ENCODE measurements at regions not wholly inside any gene's neighbourhood (a gene's known extent, or its start where the extent isn't known, plus 50 kb on each side); places are given as distances from the start of the nearest gene placed in this dataset.
"Not testable (repeated sequence)": the region's sequence is repeated elsewhere in the genome, so short reads cannot be mapped to it uniquely, and the experiment has no call there.

DNA sequence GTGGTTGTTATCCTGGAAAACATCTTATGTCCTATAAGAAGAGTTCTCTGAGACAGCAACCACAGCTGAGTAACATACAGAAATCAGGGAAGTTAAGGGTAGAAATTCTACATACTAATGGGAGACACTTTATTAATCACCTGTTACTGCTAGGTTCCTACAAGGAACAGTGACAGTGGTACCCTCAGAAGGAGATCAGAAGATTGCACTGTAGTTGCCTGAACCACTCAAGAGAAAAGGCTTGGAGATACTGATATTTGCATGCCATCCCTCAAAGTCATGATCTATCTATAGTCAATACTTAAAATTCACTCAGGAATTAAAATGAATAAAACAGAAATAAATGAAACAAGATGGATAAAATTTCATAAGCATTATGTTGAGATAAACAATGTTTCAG, 136.0 kb downstream of the LMLN start:
- no peak for DNase-seq

DNA sequence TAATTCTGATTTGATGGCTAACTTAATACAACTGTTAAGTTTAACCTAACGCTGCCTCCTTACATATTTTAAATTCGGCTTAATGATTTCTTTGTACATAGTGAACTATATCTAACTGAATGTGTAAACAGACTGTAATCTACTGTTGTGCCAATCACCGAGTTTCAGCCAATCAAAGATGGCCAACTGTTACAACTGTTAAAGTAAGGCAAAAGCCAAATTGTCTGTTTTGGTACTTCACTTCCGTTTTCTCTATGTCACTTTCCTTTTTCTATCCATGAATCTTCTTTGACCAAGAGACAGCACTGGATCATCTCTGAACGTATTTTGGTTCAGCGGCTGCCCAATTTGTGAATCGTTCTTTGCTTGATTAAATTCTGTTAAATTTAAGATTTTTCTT, 137.0 kb downstream of the LMLN start:
- no peak for DNase-seq

DNA sequence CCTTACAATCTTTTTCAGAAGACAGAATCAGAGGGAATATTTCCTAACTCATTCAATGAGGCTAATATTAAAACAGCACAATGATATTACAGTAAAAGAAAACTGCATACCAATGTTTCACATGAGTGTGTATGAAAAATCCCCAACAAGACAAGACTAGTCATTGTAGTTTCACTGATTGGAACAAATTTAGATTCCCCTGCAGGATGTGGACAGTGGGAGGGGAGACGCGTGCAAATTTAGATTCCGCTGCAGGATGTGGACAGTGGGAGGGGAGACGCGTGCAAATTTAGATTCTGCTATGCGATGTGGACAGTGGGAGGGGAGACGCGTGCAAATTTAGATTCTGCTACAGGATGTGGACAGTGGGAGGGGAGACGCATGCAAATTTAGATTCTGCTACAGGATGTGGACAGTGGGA, 138.7 kb downstream of the LMLN start:
- DNase-seq = peak in 1 of 4 experiments; percentile 11

DNA sequence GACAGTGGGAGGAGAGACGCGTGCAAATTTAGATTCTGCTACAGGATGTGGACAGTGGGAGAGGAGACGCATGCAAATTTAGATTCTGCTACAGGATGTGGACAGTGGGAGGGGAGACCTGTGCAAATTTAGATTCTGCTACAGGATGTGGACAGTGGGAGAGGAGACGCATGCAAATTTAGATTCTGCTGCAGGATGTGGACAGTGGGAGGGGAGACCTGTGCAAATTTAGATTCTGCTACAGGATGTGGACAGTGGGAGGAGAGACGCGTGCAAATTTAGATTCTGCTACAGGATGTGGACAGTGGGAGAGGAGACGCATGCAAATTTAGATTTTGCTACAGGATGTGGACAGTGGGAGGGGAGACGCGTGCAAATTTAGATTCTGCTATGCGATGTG, 143.1 kb downstream of the LMLN start:
- not testable (repeated sequence) for DNase-seq

DNA sequence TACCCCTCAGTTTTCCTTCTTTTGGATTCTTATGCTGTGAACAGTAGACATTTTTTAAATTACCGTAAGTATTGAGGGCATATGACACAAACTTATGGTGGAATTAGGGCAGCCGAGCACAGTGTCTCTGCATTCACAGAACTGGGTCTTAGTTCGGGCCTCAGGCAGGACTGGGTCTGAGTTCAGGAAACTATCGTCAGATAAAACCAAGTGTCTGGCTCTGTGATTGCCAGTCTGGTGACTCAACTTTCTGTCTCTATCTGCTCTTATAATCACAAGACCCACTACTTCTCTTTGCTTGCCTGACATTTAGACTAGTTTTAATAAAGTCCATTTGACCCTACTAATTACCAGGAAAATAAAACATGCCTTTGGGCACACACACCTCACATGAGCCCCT, 146.2 kb downstream of the LMLN start:
- no peak for DNase-seq

DNA sequence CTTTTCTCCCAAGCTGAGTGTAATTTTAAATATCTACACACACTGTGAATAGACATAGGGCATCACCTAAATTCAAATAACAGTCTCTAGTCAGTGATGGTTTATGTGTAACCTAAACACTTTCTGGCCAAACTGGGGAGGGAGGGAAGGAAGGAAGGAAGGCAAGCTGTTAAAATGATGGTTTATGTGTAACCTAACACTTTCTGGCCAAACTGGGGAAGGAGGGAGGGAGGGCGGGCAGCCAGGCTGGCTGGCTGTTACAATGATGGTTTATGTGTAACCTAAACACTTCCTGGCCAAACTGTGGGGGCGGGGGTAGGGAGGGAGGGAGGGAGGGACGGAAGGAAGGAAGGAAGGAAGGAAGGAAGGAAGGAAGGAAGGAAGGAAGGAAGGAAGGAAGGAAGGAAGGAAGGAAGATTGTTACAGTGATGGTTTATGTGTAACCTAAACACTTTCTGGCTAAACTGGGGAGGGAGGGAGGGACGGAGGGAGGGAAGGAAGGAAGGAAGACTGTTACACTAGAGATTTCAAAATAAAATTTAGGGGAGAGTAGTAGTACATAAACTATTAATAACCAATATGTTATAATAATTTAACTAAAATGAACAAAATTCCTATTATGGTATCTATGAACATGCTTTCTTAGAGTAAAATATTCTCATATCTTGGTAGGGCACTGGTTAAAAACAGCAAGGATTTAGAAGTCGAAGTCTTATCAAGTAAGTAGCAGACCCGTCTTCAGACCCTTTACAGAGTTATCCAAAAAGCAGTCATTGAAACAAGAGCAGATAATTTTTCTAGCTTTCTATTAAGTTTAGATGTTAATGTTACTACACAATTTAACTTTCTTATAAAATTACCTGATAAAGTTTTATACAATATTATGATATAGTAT, 148.1 kb downstream of the LMLN start:
- DNase-seq = no peak

DNA sequence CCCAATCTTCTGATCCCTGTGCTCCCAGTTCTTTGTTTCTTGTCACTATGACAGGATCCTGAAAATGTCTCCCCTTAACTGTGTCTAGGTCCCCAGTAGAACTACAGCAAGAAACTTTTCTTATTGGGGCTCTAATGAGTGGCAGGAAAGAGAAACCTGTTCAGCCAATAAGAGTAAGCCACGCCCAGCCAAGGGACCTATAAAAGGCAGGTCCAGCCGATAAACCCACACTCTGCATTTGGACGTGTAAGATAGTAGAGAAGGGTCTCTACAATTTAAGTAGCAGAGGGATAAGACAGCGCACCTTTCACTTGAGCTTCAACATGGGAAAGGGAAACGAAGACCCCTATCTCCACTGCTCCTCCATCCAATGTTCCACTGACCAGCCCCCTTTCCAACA, 149.9 kb downstream of the LMLN start:
- no peak for DNase-seq

DNA sequence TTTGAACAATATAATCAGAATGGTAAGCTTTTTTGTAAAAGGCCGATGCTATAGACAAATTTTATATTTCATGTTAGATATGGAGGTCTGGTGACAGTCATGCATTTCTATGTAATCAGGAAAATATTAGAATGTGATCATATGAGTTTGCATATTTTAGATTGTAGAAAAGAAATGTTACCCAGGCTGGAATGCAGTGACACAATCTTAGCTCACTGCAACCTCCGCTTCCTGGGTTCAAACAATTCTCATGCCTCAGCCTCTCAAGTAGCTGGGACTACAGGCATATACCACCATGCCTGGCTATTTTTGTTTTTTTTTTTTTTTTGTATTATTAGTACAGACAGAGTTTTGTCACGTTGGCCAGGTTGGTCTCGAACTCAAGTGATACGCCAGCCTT, 152.0 kb downstream of the LMLN start:
- no peak for DNase-seq

DNA sequence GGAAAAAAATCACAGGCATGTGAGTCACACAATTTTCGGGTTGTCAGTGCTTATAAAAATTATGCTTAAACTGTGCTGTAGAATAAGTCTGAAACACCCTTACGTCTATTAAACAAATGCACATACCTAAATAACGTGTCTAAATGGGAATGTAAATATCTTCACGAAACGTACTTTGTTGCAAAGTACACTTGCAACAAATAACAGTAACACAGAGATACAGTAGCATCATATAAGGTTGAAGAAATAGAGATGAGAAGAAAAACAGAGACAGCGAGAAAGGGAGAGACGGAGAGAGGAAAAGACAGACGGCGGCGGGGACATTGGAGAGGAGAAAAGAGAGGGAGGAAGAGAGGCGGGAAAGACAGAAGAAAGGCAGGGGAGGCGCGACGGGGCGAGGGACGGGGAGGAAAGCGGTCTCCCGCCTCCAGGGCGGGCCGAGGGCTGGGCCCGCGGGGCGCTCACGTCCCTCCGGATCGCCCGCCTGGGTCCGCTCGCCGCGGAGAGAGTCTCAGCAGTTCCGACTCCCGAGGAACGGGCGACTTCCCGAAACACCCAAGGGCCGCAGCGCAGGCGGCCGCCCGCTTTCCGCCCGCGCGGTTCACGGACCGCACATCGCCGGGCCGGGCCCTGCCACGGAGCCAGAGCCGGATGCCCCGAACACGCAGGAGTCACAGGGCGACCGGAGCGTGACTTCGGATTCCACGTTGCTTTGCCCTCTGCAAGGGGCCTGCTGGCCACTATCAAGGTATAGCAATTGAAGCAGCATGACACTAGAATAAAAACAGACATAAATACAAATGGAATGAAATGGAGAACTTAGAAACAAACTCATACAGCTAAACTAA, 153.4 kb downstream of the LMLN start:
- DNase-seq = peak; percentile 39 to 76 (median 54)

DNA sequence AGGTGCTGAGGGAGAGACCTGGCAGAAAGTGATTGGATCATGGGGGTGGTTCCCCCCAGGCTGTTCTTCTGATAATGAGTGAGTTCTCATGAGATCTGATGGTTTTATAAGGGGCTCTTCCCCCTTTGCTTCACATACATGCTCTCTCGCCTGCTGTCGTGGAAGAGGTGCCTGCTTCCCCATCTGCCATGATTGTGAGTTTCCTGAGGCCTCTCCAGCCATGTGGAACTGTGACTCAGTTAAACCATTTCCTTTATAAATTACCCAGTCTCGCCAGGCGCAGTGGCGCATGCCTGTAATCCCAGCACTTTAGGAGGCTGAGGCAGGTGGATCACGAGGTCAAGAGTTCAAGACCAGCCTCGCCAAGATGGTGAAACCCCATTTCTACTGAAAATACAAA, 154.5 kb downstream of the LMLN start:
- DNase-seq = not testable (repeated sequence)

DNA sequence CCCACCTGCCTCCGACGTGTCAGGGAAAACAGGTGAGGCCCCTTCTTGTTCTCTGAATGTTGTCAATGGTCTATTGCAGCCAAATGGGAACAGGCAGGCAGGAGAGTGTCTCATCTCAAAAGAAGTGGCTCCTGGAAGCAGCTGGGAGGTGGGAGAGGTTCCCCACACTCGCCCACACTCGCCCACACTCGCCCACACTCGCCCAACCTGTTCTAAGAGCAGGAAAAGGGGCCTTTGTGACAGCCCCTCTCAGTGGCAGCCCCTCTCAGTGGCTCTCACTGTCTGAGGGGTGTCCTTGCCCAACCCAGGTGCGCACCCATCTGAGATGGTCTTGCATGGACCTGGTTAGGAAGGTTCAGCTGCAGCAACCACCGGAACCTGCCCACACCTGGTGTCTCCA, 162.2 kb downstream of the LMLN start:
- not testable (repeated sequence) for DNase-seq

DNA sequence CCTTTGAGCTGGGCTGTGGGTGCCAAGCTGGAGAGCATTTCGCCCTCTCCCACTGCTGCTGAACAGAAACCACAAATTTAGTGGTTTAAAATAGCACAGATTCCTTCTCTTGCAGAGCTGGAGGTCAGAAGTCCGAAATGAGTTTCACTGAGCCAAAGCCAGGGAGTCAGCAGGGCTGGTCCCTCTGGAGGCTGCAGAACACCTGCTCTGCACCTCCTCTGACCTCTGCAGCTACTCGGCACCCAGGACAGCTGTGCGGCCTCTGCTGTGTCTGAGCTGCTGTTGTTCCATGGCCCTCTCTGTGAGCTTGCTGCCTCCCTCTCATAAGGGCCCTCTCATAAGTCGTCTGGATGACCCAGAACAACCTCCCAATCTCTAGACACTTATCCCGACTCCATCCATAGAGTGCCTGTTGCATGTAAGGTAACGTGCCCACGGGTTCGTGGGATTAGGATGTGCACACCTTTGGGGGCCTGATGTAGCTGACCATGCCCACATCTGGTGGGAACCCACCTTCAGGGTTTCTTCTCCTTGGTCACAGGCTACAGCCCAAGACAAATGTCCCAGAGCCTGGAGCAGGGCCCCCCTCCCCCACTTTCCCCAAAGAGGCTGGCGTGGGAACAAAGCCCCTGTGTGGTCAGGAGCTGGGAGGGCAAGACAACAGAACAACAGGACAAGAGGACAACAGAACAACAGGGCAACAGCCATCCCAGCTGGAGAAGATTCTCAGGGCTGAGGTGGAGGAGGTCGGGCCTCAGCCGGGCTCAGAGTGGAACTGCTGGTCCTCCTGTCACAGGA, 177.2 kb downstream of the LMLN start:
- not testable (repeated sequence) for DNase-seq

DNA sequence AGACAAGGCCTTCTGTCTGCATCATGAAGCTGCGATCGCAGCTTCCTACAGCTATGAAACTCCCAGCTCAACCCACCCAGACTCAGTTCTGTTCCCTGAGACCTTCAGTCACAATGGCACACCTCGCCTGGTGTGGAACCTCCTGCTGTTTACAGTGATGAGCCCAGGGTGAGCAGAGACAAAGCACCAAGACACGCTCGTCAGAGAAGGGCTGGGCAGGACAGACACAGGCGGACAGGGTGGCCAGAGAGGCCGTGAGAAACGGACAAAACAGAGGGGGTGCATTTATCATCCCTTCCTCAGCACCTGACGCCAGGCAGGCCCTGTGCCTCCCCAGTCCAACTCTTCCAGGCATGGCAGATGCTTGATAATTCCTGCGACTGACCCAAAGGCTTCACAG, 178.2 kb downstream of the LMLN start:
- DNase-seq = not testable (repeated sequence)

DNA sequence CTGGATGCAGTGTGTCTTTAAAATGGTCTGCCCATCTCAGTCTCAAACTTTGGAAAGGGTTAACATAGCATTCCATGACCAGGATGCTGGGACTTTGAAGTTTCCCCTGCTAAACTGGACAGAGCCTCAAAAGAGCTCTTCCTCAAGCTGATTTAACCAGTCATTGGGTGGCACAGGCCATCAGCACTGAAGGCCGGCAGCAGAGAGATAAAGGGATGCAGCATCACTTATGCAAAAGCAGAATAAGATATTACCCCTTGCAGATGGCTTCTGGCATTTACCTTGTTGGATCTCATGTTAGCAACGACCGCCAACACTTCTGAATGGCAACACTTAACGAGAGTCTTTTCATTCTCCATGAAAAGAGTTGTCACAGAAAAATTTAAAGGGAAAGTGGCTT, 179.0 kb downstream of the LMLN start:
- DNase-seq = not testable (repeated sequence)

DNA sequence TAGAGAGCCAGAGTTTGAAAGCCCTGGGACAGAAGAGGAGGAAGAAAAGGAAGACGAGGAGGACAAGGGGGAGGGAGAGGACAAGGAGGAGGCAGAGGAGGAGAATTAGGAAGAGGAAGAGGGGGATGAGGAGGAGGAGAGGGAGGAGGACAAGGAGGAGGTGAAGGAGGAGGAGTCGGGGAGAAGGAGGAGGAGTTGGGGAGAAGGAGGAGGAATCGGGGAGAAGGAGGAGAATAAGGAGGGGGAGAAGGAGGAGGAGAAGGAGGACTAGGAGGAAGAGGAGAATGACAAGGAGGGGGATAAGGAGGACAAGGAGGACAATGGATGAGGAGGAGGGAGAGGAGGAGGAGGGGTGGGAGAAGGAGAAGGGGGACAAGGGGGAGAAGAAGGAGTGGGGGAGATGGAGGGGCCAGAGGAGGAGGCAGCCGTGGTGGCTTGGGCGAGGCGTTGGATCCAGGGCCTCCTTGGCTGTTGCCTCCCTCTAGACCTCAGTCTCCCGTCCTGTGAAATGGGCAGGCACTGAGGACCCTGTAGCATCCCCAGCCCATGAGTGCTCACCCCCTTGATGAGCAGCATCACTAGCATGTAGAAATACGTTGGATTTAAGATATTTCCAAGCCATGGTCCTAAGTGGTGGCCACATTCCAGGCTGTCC, 179.6 kb downstream of the LMLN start:
- DNase-seq = not testable (repeated sequence)

DNA sequence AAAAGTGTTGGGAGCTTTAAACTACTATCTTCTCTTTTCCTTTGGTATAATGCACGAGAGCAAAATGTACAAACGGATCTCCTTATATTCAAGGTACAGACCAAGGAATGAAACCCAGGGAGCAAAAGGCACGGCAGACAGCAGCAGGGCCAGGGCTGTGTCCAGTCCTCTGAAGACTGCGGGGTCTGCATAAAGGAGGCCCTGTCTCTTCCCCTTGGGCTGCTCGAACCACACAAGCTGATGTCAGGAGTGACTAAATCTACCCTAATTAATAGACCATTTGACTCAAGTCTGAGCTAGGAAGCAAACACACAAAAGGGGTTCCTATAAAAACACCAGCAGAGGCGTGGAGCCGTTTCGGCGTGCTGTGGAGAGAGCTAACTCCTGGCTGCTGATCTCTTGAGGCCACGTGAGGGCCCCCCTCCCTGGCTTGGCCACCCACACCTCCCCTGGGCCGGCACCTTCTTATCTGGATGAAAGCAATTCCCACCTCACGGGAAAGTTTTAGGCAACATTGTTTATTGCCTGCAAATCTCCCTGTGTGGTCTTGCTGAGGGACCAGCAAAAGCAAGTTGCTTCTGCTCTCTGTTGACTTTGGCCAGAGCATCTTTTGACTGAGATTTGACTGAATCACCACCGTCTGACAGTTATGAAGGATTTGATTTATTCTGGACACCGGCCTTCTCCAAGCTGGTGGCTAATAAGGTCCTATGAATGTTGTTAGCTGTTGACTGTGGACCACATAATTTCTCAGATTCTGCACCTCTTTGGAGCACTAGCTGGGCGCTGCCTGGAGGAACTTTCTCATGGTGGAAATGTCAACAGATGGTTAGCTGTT, 183.5 kb downstream of the LMLN start:
- DNase-seq = not testable (repeated sequence)

DNA sequence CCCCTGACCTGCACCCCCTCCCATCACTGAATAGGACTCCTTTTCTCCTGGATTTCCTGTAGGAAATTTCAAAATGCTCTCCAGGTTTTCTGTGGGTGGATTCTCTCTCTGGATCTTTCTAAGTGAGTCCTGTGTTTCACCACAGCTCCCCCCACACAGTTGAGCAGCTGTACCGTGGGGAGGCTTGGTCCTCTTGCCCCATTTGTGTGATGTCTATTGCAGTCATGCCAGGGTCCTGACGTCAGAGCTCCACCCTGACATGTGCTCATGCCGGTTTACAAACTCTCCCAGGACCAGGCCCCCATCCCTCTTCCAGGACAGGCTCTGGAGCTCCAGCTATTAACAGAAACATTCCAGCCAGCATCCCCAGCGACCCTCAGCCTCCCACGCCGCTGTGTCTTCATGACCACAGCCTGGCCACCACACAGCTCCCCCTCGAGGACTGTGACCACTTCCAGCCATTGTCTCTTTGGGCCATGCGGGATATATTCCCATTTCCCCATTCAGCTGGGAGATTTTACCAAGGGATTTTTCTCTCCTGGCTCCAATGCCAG, 185.3 kb downstream of the LMLN start:
- peak; percentile 23 to 59 (median 28) for DNase-seq

DNA sequence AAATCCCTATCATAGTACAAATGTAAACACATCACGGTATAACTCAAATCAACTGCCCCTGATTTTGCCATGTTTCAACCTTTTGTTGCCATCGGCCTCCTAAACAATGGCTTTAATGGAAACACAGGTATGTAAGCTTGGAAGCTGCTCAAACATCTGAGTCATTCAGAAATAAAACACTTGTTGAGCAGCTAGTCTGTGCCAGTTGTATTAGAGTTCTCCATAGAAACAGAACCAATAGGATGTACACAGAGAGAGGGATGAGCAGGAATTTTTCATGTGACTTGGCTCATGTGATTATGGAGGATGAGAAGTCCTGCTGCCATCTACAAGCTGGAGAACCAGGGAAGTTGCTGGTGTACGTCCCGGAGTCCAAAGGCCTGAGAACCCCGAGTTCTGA, 186.1 kb downstream of the LMLN start:
- not testable (repeated sequence) for DNase-seq

DNA sequence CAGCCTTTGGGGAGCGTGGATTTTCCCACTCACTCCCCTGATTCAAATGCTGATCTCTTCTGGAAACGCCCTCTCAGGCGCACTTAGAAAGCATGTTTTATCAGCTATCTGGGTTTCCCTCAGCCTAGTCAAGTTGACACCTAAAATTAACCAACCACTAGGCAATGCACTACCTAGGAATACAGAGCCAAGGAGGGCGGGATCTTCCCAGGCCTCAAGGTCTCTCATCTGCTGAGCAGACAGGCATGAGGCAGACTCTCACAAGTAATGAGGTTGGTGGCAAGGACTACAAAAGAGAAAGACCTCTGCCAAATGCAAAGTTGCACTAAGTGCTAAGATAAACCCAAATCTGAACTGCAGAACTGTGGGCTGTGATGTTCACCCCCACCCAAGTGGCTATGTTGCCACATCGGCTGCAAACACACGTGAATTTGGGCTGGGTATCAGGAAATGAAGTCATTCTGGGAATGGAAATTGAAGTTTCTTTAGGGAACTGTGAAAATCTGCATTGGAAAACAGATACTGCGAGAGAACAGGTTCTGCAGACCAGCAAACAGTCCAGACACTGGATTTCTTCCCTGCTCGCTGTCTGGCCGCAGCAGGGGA, 186.6 kb downstream of the LMLN start:
- DNase-seq = peak in 1 of 4 experiments; percentile 11

DNA sequence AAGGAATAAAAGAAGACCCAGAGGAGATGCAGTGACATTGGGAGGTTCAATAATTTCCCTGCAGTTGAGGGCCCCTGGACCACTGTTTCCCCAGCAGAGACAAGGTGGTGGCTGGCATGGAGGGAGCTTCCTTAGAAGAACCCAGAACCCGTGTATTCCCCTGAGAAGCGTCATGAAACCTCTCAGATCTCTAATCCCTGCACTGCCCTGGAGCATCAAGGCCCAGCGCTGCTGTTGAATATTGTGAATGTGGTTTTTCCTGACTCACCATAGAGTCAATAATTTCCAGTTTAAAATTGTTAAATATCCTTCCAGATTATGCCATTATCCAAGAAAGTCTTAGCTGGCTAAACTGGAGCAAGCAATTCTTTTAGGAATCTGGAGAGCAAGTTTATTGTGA, 187.2 kb downstream of the LMLN start:
- not testable (repeated sequence) for DNase-seq

Data from suppressor macrophage (primary cell).